ENCODE measurements at regions not wholly inside any gene's neighbourhood (a gene's known extent, or its start where the extent isn't known, plus 50 kb on each side); places are given as distances from the start of the nearest gene placed in this dataset.

DNA sequence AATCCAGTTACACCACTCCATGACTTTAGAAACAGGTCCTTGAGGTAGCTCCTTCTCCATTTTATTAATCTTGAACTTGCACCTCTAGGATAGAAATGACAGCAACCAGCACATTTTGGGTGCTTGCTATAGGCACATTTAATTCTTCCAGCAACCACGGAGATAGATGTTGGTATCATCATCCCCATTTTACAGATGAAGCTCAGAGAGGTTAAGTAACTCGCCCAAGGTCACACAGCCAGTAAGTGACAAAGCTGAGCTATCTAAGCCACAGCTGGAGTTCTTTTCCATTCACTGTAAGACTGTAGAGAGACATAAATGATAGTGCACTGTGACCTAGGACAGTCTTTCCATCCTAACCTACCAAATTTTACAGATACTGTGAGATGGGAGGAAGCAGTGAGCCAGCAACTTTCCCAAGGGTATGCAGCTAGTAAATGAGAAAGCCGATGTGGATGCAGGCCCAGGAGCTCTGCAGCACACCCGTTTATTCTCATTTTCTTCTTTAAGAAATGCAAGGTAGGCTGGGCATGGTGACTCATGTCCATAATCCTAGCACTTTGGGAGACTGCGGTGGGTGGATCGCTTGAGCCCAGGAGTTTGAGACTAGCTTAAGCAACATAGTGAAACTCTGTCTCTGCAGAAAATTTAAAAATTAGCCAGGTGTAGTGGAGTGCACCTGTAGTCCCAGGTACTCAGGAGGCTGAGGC is 103.2 kb downstream of the TBX5 start:
- DNase-seq (ENCODE audit: low spot score) = no peak

DNA sequence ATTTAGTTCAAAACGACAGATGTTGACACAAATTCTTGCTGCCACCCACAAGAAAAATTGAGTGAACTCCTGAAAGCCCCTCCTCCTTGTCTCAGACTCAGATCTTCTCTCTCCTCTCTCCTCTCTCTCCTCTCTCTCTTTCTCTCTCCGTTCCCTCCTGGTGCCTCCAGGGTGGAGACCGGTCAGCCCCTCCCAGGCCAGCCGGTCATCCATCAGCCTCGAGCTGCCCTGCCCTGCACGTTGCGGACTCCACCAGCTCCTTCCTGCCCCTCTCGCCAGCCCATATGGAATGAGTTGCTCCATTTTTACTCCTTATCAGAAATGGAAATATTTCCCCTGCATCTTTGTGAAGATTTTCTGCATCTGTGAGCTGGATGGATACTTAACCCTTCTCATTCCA is 103.8 kb downstream of the TBX5 start:
- DNase-seq (ENCODE audit: low spot score) = no peak

DNA sequence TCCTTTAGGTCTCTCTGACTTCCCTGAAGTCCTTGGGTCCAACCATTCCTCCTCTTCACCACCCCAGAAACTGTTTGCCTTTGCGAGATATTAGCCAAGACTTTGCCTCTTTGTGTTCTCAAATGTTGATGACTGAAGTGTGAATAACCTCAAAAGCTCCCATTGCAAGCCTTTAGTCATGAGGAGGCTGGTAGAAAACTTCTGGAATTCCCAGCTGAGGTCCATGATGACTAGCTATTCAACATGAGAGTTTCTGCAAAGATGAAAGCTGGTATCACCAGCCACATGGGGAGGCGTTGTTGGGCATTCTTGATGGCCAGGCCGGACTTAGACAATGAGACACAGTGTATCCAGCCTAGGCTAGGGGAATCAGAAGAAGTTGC is 111.7 kb downstream of the TBX5 start:
- DNase-seq (ENCODE audit: low spot score) = no peak

DNA sequence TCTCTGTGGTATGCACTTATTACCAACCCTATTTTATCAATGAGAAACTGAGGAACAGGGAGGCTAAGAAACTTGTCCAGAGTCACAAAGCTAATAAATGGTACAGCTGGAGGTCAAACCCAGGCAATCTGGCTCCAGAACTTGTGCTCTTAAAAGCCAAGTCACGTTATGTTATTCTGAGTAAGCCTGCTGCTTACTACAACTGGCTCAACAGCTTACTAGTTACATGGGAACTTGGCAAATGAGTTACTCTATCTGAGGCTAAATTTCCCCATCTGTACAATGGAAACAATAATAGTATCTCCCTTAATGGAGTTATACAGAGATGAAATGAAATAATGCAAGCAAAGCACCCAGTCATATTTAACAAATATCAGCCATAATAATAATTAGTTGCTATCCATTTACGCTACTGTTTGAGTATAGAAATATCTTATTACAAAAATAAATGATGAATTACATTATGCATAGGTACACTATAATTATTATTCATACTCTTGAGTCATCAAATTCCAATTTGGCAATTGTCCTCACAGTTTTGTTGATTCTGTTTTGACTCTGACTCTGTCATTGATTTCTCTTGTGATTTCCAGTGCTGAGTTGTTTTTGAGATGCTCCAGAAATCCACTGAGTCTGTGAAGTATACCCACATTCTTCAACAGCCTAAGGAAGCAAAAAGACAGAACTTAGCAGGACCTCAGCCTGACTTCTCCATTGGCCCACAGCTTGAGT is 112.2 kb downstream of the TBX5 start:
- DNase-seq (ENCODE audit: low spot score) = no peak

DNA sequence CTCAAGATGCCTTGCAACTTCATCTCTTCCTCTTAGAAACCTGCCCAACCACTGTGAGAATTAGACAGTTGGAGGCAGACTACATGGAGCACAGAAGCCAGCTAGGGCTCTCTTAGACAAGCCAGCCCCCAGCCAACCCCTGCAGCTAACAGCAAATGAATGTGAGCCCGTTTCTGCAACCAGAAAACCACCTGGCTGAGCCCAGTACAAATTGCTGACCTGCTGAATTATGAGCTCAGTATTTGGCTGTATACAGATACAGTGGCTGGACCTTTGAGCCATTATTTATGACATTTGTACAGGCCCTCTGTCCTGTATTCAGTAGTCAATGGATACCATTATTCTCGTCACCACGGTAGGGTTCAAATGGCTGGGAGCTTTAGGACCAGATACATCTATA is 112.9 kb downstream of the TBX5 start:
- no peak for DNase-seq (ENCODE audit: low spot score)

DNA sequence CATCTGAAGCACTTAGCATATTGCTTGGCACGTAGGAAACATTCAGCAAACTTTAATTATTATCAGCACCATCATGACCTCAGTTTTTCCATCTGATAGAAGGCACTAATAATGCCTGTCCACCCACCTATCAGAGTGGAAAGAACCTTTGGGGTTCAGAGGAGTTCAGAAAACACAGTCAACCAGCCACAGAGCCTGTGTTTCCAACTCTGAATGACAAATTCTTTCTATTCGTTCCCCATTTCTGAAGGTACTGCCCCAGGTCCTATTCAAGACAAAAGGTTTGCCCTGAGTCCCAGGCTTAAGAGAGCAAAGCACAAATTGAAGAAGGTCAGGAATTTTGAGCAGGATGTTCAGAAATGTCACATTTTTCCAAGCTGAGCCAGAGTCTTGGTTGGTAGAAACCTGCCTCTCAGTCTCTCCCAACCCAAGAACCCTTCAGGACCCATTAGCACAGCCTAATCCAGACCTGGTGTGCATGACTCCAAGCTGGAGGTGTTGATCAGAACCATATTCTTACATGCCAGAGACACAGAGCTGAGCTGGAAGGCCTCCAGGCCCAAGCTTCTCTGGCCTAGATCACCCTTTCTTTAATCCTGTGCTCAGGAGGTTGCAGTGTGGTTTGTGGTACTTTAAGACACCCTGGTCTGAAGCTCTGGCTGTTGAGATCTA is 114.4 kb downstream of the TBX5 start:
- DNase-seq (ENCODE audit: low spot score) = no peak

DNA sequence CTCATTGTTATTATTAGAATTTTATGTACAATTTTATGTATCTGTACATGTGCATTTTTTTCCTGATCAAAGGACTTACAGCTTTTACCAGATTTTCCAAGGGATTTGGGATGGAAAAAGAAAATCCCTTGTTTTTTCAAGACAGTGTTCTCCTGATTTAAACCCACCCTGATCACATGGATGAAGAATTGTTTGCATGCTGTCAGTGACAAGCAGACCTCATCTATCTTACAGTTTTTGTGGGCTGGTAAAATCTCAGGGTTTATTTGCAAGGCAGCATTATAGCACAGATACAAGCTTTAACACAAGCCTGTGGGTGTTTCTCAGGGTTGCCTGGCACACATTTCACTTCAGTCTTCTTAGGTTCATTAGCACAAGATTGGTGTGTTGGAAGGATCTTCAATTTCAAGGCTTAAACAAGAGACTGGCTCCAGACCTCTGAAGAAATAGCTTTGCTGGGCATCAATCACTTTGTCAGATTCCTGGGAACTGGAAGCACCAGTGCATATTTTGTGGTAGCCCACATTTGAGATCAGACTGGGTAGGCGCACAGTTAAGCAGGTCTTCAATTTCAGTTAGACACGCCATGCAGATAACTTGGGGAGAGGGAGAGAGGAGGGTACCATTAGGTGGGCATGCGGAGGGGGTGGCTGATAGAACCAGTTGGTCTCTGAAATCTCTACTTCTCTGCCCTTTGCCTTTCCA is 118.0 kb downstream of the TBX5 start:
- no peak for DNase-seq (ENCODE audit: low spot score)

DNA sequence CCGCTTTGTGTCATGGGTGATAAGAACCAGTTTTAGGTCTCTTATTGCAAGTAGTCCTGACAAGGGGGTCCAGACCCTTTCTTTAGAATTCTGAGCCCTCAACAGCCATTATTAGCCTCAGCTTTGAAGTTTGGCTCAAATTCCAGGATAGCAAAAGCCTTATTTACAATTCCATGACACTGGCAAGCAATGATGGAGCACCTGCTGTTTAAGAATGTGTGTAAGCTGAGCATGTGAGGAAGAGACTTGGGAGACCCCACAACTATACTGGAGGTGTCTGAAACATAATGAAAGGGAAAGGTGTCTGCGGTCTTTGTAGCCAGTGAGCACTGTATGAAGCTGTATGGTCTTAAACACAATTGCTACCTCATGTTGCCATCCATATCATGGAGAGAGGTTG is 119.8 kb downstream of the TBX5 start:
- DNase-seq (ENCODE audit: low spot score) = no peak

DNA sequence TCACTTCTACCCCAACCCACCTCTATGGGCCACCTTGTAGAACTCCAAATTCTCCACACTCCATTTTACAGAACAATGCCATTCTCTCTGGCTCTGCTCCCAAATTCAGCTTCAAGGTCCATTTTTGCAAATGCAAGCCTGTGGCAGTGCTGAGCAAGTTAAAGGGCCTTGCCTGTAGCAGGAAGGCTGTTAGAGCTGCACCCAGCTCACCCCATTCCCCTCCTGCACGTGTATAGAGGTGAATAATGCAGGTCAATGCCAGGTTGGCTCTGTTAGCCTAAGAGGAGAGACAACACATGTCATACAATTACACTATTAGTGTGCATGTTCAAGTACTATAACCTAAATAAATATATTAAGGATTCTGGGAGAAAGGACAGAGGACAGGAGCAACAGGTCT is 120.4 kb downstream of the TBX5 start:
- no peak for DNase-seq (ENCODE audit: low spot score)

DNA sequence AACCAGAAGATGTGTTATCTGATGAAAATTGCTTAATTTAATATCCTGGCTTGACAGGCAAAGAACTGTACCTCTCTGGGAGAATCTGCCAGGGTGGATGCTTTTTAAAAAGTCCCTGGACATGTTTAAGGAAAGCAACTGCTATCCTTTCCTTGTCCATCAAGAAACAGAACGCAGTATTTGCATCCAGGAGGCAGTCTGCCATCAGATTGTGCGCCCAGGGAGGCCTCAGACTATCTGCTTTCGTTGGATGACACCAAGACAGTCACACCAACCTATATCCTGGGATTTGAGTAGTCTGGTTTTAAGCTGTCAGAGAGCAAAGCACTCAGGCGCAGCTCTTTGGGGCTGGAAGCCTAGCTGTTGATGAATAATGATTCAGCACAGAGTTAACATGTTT is 121.9 kb downstream of the TBX5 start:
- DNase-seq (ENCODE audit: low spot score) = no peak

DNA sequence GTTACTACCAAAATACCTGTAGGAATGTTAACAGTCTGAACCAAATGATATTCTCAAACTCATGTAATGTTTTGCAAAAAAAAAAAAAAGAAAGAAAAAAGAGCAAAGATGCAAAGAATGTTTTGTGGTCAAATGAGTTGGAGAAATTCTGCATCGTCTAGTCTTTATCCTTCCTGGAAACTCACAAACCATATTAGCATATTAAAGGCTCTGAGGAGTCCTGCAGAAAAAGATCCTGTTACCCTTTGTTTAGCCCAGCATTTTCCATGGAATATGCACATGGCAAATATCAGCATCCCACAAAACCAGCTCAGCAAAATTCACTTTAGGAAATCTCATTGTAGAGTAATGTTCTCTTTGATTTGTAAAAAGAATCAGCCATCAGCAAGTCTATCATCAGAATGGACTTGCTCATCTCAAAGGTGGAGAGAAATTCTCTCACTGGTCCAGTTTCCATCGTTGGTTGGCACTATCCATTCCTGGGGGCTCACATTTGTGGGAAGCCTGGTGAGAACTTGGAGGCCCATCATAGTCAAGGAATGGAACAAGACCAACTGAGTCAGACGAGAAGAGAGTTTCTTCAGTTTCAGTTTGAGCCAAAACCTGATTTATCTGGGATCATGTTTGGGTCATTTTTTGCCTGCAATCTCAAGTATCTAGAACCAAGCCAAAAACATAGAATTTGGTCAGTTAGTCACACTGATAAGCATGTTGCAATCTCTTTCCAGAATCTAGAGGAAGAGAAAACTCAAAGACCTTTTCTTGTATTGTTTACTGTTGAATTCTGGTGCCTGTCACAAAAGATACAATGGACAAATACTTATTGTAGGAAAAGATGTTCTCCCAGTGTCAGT is 129.8 kb downstream of the TBX5 start:
- DNase-seq (ENCODE audit: low spot score) = no peak

DNA sequence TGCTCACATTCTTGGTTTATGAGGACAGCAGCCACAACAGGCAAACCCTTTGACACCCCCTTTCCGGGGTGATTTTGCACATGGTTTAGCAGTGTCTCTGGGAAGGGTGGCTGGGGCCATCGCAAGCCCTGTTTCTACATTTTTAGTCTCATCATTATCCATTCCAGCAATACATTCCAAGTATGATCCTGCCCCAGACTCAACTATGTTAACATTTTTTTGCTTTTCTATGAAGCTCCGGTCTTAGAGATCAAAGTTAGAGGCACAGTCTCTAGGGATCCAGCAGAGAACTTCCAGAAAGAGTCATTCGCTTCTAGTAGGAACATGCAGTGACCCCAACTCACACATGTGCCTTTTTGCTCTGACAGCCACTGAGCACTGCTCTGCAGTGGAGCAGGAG is 130.9 kb downstream of the TBX5 start:
- no peak for DNase-seq (ENCODE audit: low spot score)

DNA sequence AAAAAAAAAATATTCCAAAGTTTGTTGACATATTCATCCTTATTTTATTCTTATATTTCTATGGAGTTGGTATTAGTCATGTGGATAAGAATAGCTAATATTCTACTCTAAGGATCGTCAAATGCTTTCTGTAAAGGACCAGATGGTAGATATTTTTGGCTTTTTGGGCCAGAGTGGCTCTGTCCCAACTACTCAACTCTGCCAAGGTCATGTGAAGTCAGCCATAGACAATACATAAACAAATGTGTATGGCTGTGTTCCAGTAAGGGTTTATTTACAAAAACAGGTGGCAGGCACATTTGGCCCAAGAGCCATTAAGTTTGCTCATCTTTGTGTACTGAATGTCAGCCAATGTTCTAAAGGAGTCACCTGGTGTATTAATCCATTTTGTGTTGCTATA is 131.8 kb downstream of the TBX5 start:
- DNase-seq (ENCODE audit: low spot score) = no peak

DNA sequence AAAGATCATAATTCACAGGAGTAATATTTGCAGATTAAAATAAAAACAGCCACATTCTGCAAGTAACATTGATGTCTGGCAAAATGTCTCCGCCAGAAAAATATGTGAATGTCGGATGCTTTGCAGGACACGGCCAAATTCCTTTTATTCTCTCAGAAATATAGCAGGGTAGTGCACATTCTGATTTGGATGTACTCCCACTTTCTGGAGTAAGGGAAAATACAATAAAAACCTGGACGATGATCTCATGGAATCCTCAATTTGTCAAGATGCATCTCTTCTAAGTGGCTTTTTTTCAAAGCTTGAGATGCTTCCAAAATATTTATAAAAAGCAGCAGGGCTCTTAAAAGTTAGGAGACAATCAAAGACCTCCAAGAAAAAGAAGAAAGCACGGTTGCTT is 133.3 kb downstream of the TBX5 start:
- no peak for DNase-seq (ENCODE audit: low spot score)

DNA sequence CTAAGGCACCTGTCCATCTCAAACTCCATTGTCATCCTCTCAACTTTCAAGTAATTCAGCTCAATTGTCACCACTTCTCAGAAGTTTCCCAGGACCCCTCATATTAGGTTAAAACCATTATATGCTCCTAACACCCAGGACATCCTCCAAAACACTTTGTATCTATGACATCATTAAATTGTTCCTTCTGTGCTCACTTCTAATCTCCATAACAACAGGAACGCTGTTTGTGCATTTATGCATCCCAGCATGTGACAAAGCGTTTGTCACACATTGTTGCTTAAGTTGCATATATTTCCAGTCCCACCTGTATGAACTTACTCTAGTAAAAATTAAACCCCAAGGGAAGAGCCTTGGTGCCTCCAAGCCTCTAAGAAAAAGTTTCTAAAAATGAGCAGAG is 133.9 kb downstream of the TBX5 start:
- no peak for DNase-seq (ENCODE audit: low spot score)

DNA sequence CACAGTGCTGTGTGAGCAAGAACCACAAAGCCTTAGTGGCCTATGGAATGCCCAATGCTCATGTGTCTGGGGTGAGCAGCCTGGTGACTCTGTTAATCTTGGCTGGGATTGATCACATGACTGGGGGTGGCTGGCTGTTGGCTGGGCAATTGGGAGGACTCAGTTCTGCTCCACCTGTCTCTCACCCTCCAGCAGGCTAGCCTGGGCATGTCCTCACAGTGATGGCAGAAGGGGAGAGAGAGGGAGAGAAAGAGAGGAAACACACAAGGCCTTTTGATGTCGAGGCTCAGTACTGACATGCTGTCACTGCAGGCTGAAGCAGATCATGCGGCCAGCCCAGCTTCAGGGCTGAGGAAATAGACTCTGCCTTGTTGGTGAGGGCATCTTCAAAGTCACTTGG is 136.8 kb downstream of the TBX5 start:
- DNase-seq (ENCODE audit: low spot score) = no peak

DNA sequence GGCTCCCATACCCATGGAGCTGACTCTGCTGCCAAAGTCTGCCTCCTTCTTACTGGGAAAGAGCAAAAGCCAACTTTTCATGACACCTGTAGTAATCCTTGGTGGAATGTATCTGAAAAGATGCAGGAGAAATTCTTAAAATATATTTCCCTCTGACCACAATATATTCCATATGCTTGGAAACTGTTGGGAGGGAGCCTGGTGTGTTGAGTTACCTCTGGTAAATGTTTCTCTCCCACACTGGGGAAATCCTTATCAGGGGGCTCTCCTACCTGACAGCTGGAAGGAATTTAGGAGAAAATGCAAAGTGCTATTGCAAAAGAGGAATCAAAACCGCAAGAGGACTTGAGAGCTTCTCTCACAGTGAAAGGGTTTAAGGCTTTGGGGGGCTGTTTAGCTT is 139.4 kb downstream of the TBX5 start:
- no peak for DNase-seq (ENCODE audit: low spot score)

DNA sequence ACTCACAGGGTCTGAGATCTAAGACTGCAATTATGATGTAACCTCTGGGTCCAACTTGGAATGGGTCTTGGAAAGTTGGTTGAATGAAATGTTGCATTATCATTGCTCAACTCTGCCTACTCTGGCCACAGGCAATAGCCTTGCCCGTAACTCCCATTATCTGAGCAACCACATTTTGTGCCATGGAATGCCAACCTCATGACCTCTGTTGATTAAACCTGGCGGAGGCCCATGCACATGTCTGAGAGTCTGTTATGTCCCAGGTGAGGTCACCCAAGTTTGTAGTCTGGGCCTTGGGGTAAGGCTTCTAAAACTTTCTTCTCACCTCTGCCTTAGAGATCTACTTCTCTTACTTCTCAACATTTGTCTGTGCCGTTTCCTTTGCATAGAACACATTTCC is 140.9 kb downstream of the TBX5 start:
- DNase-seq (ENCODE audit: low spot score) = no peak

DNA sequence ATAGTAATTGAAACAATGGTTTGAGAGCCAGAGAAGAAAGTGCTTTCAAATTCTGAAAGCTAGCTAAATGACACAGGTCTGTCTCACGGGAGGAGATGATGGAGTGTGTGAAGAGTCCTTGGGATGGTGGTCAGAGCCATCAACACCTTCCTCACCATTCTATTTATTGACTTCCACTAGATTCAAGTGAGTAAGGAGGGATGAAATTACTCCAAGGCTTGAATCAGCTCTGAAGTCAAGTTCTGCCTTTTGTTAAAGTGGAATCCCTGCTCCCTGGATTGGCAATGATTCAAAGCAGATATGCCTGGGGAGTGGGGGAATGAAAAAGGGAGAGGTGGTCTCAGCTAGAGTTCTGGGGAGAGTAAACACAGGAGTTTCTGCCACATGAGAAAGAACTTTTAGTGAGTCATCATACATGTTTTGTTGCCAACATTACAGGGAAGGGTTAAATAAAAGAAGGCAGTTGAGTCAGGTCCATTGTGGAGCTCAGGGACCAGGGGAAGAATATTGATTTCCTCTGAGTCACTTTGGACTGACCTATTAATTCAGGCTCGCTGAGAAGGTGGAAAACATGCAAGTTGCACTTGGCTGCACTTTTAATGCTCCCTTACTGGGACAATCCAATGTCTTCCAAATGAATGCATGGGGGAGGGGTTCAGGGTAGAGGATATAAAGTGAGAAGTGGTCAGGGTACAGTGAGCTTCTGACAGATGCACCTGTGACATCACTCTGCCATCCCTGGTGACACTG is 142.7 kb downstream of the TBX5 start:
- DNase-seq (ENCODE audit: low spot score) = no peak

DNA sequence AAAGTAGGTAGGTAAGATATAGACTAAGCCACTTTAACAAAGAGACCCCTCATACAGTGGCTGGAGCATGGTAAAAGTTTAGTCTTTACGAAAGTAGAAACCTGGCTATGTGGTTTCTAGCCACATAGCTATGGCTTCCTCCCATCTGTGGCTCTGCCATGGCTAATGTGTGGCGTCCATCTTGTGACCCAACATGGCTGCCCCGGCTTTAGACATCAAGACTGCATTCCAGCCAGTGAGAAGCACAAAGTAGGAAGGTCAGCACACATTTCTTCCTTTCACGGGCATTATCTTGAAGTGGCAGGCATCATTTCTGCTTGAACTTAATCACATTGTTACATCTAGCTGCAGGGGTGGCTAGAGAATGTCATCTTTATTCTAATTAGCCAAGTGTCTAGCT is 148.3 kb downstream of the TBX5 start:
- no peak for DNase-seq (ENCODE audit: low spot score)

DNA sequence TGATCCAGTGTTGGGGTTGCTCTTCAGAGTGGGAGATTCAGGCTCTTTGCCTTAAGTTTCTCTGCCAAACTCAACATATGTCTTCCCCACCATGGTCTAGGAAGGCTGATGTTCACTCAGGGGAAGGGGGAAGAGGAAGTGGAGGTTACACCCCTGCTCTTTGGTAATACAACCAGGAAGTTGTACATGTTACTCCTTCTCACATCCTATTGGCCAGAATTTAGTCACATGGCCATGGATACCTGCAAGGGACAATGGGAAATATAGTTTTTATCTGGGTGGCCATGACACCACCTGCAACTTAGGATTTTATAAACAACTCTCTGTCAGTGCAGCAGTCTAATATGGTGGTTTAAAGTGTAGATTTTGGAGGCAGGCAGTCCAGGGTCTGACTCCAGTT is 150.9 kb downstream of the TBX5 start:
- DNase-seq (ENCODE audit: low spot score) = no peak

Measured in germinal center (tissue), 1 donor.